ENCODE measurements at regions not wholly inside any gene's neighbourhood (a gene's known extent, or its start where the extent isn't known, plus 50 kb on each side); places are given as distances from the start of the nearest gene placed in this dataset.

DNA sequence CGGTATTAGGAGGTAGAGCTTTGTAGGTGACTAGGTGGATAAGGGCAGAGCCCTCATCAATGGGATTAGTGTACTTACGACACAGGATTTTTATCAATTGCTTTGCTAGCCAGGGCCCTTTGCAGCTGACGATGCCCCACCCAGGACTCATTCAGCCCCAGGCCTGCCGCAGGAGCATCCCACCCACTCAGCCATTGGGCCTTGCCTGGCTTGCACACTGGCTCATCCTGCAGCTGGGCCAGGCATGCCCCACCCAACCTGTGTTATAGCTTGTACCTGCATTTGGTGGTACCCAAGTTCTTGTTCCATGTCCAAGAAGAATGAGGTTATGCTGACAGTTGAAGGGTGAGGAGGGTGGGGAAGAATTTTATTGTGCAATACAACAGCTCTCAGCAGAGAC lies 317.5 kb downstream of the PPARGC1A start:
- no peak for TF ChIP-seq TAF1 (IDR thresholded peaks at IDR 0.05; ENCODE audit: low read depth)
- TF ChIP-seq SMC3 (conservative IDR thresholded peaks at IDR 0.05; ENCODE audit: poor library complexity), result no peak
- no peak for TF ChIP-seq RAD21 (conservative IDR thresholded peaks at IDR 0.05)
- TF ChIP-seq POLR2AphosphoS5 (IDR thresholded peaks at IDR 0.05), result no peak
- TF ChIP-seq EP300 (conservative IDR thresholded peaks at IDR 0.05; ENCODE audit: poor library complexity, severe bottlenecking), result no peak
- TF ChIP-seq, protein P1, sequence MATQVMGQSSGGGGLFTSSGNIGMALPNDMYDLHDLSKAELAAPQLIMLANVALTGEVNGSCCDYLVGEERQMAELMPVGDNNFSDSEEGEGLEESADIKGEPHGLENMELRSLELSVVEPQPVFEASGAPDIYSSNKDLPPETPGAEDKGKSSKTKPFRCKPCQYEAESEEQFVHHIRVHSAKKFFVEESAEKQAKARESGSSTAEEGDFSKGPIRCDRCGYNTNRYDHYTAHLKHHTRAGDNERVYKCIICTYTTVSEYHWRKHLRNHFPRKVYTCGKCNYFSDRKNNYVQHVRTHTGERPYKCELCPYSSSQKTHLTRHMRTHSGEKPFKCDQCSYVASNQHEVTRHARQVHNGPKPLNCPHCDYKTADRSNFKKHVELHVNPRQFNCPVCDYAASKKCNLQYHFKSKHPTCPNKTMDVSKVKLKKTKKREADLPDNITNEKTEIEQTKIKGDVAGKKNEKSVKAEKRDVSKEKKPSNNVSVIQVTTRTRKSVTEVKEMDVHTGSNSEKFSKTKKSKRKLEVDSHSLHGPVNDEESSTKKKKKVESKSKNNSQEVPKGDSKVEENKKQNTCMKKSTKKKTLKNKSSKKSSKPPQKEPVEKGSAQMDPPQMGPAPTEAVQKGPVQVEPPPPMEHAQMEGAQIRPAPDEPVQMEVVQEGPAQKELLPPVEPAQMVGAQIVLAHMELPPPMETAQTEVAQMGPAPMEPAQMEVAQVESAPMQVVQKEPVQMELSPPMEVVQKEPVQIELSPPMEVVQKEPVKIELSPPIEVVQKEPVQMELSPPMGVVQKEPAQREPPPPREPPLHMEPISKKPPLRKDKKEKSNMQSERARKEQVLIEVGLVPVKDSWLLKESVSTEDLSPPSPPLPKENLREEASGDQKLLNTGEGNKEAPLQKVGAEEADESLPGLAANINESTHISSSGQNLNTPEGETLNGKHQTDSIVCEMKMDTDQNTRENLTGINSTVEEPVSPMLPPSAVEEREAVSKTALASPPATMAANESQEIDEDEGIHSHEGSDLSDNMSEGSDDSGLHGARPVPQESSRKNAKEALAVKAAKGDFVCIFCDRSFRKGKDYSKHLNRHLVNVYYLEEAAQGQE (IDR thresholded peaks at IDR 0.05; ENCODE audit: borderline replicate concordance), result no peak
- TF ChIP-seq EZH2 (IDR thresholded peaks at IDR 0.05; ENCODE audit: borderline replicate concordance, insufficient read depth, low read length, poor library complexity, severe bottlenecking), result no peak
- TF ChIP-seq, protein P2, sequence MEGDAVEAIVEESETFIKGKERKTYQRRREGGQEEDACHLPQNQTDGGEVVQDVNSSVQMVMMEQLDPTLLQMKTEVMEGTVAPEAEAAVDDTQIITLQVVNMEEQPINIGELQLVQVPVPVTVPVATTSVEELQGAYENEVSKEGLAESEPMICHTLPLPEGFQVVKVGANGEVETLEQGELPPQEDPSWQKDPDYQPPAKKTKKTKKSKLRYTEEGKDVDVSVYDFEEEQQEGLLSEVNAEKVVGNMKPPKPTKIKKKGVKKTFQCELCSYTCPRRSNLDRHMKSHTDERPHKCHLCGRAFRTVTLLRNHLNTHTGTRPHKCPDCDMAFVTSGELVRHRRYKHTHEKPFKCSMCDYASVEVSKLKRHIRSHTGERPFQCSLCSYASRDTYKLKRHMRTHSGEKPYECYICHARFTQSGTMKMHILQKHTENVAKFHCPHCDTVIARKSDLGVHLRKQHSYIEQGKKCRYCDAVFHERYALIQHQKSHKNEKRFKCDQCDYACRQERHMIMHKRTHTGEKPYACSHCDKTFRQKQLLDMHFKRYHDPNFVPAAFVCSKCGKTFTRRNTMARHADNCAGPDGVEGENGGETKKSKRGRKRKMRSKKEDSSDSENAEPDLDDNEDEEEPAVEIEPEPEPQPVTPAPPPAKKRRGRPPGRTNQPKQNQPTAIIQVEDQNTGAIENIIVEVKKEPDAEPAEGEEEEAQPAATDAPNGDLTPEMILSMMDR (IDR thresholded peaks at IDR 0.05; ENCODE audit: poor library complexity, severe bottlenecking), result no peak
- no peak for TF ChIP-seq MXI1 (conservative IDR thresholded peaks at IDR 0.05; ENCODE audit: poor library complexity, severe bottlenecking)
- no peaks in the 10 kb centered on the region for H4K20me1 ChIP-seq (ENCODE audit: insufficient read depth)
- no peaks in the 10 kb centered on the region for H3K36me3 ChIP-seq (ENCODE audit: insufficient read depth, low read length)
- H3K4me2 ChIP-seq (ENCODE audit: low read length), result no peak overlapping the region
- no peak overlapping the region for H3K27ac ChIP-seq (ENCODE audit: low read length)
- H3K9ac ChIP-seq (ENCODE audit: low read length), result no peak overlapping the region
- no peaks in the 10 kb centered on the region for H3K9me2 ChIP-seq (ENCODE audit: insufficient read depth, low read length)
- H3F3A ChIP-seq (ENCODE audit: insufficient read depth, low read length, poor library complexity, severe bottlenecking), result no peaks in the 10 kb centered on the region
- no peak overlapping the region for H2AFZ ChIP-seq (ENCODE audit: low read depth, low read length)
- H3K27me3 ChIP-seq (ENCODE audit: insufficient read depth, low read depth, low read length), result no peaks in the 10 kb centered on the region
- H3K79me2 ChIP-seq (replicated peaks; ENCODE audit: insufficient read depth, low read length), result no peaks in the 10 kb centered on the region
- no peaks in the 10 kb centered on the region for H3K9me3 ChIP-seq (ENCODE audit: low read length)
- H3K4me3 ChIP-seq (ENCODE audit: low read length), result no peak overlapping the region

DNA sequence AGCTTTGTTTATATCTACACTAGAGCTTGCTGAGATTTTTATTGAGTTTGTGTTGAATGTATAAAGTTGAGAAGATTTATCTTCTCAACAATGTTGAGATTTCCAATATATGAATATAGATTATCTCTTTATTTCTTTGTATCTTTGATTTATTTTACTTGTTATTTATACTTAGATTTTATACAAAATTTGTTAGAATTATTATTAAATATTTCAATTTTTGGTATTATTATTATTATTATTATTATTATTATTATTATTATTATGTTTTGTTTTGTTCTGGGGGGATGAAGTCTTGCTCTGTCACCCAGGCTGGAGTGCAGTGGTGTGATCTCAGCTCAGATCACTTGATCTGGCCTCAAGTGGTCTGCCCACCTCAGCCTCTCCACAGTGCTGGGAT lies 322.5 kb downstream of the PPARGC1A start:
- Histone ChIP-seq H3K9me3 (ENCODE audit: low read length) (no peaks in the 10 kb centered on the region), H3K27me3 (ENCODE audit: insufficient read depth, low read depth, low read length) (no peaks in the 10 kb centered on the region), H4K20me1 (ENCODE audit: insufficient read depth) (no peaks in the 10 kb centered on the region), H2AFZ (ENCODE audit: low read depth, low read length) (no peak overlapping the region), H3K79me2 (replicated peaks; ENCODE audit: insufficient read depth, low read length) (no peaks in the 10 kb centered on the region), H3K27ac (ENCODE audit: low read length) (no peak overlapping the region), H3K4me2 (ENCODE audit: low read length) (no peak overlapping the region), H3K36me3 (ENCODE audit: insufficient read depth, low read length) (no peaks in the 10 kb centered on the region), H3K9me2 (ENCODE audit: insufficient read depth, low read length) (no peaks in the 10 kb centered on the region), H3K9ac (ENCODE audit: low read length) (no peak overlapping the region), H3F3A (ENCODE audit: insufficient read depth, low read length, poor library complexity, severe bottlenecking) (no peaks in the 10 kb centered on the region), H3K4me3 (ENCODE audit: low read length) (no peak overlapping the region)
- TF ChIP-seq, protein P1 (IDR thresholded peaks at IDR 0.05; ENCODE audit: borderline replicate concordance), result no peak
- TF ChIP-seq, protein P2 (IDR thresholded peaks at IDR 0.05; ENCODE audit: poor library complexity, severe bottlenecking), result no peak
- TF ChIP-seq POLR2AphosphoS5 (IDR thresholded peaks at IDR 0.05) (no peak), EP300 (conservative IDR thresholded peaks at IDR 0.05; ENCODE audit: poor library complexity, severe bottlenecking) (no peak)

All from neural cell (in vitro differentiated cells).